ENCODE measurements at regions not wholly inside any gene's neighbourhood (a gene's known extent, or its start where the extent isn't known, plus 50 kb on each side); places are given as distances from the start of the nearest gene placed in this dataset.

DNA sequence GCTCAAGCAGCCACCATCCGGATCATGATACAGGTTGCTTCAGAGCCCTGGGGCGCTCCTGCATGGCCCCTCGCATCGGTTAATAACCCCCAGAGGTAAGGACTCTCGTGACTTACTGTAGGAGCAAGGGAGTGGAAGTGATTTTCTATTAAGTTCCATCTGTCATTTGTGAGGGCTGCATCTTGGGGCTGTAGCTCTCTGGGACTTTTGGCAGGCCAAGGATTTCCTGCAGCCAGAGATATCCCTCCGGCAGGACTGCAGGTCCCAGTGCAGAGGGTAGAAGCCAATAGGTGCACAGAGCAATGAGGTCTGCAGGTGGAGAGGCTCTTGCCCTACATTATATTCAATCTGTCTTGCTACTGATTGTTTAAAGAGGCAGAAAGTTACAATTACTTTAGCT is 356.8 kb upstream of the ADARB2 start:
- TF ChIP-seq, protein P1, sequence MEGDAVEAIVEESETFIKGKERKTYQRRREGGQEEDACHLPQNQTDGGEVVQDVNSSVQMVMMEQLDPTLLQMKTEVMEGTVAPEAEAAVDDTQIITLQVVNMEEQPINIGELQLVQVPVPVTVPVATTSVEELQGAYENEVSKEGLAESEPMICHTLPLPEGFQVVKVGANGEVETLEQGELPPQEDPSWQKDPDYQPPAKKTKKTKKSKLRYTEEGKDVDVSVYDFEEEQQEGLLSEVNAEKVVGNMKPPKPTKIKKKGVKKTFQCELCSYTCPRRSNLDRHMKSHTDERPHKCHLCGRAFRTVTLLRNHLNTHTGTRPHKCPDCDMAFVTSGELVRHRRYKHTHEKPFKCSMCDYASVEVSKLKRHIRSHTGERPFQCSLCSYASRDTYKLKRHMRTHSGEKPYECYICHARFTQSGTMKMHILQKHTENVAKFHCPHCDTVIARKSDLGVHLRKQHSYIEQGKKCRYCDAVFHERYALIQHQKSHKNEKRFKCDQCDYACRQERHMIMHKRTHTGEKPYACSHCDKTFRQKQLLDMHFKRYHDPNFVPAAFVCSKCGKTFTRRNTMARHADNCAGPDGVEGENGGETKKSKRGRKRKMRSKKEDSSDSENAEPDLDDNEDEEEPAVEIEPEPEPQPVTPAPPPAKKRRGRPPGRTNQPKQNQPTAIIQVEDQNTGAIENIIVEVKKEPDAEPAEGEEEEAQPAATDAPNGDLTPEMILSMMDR (IDR thresholded peaks at IDR 0.05), result no peak
- no peak for TF ChIP-seq POLR2AphosphoS5 (IDR thresholded peaks at IDR 0.05)
- no peak for TF ChIP-seq POLR2A (IDR thresholded peaks at IDR 0.05)
- TF ChIP-seq EP300 (IDR thresholded peaks at IDR 0.05), result no peak

All from suprapubic skin (tissue), 4 donors.